Keratinocyte (primary cell): ENCODE measurements at regions not wholly inside any gene's neighbourhood (a gene's known extent, or its start where the extent isn't known, plus 50 kb on each side); places are given as distances from the start of the nearest gene placed in this dataset.

Experiments used
- DNase-seq: peaks from one replicate; pipeline ENCODE4 v3.0.0-alpha.2; 2011; ENCODE audit warnings: low read depth, missing footprints, low spot score
- FAIRE-seq: peaks from 2 replicates; lab custom pipeline; 2011; peaks lifted over from hg19 to GRCh38; lab: Jason Lieb, UNC
- H2AFZ ChIP-seq: 2 replicates; pipeline ENCODE4 v1.6.0; 2012; ENCODE audit warnings: low read length, control low read depth, inconsistent platforms; ENCODE audit not compliant: control insufficient read depth
- H3K27ac ChIP-seq: 2 replicates; pipeline ENCODE4 v1.5.1; 2011; ENCODE audit warnings: low read length; ENCODE audit not compliant: control insufficient read depth, insufficient read depth
- H3K27me3 ChIP-seq: 3 replicates; pipeline ENCODE4 v1.6.0; 2011; ENCODE audit warnings: low read length; ENCODE audit not compliant: control insufficient read depth, insufficient read depth; ENCODE audit errors: extremely low read depth
- H3K36me3 ChIP-seq, 2 experiments: 2 replicates in 1 of 2; 3 replicates in 1 of 2; pipeline ENCODE4 v1.5.1; 2011; ENCODE audit warnings: low read length in 2 of 2, mild to moderate bottlenecking in 1 of 2; ENCODE audit not compliant: control insufficient read depth in 2 of 2, insufficient read depth in 2 of 2; ENCODE audit errors: extremely low read depth in 1 of 2
- H3K4me1 ChIP-seq: 3 replicates; pipeline ENCODE4 v1.5.1; 2011; ENCODE audit warnings: low read length; ENCODE audit not compliant: control insufficient read depth, insufficient read depth; ENCODE audit errors: extremely low read depth
- H3K4me2 ChIP-seq: 3 replicates; pipeline ENCODE4 v1.6.0; 2011; ENCODE audit warnings: low read depth, low read length; ENCODE audit not compliant: control insufficient read depth, insufficient read depth; ENCODE audit errors: extremely low read depth
- H3K4me3 ChIP-seq, 3 experiments: fragments of 200-600 bp in 1 of 3; sonication (generic) in 1 of 3; 2 replicates in 2 of 3; 3 replicates in 1 of 3; pipeline ENCODE4 v1.5.1; 2011 to 2016; ENCODE audit warnings: low read length in 3 of 3, mild to moderate bottlenecking in 3 of 3, control low read depth in 2 of 3, inconsistent platforms in 1 of 3, low read depth in 1 of 3, mixed read lengths in 1 of 3, mixed run types in 1 of 3, moderate library complexity in 1 of 3; ENCODE audit not compliant: control insufficient read depth in 2 of 3, insufficient read depth in 2 of 3; ENCODE audit errors: extremely low read depth in 1 of 3
- H3K79me2 ChIP-seq: 2 replicates; pipeline ENCODE4 v1.6.0; 2012; ENCODE audit warnings: low read length; ENCODE audit not compliant: control insufficient read depth, insufficient read depth
- H3K9ac ChIP-seq: 3 replicates; pipeline ENCODE4 v1.6.0; 2011; ENCODE audit warnings: low read length; ENCODE audit not compliant: control insufficient read depth, insufficient read depth; ENCODE audit errors: extremely low read depth
- H3K9me1 ChIP-seq: 3 replicates; pipeline ENCODE4 v1.6.0; 2011; ENCODE audit warnings: low read length; ENCODE audit not compliant: control insufficient read depth, insufficient read depth; ENCODE audit errors: extremely low read depth
- H3K9me3 ChIP-seq: 2 replicates; pipeline ENCODE4 v1.5.1; 2012; ENCODE audit warnings: low read depth, low read length; ENCODE audit not compliant: control insufficient read depth
- H4K20me1 ChIP-seq: 3 replicates; pipeline ENCODE4 v1.6.0; 2011; ENCODE audit warnings: low read length; ENCODE audit not compliant: control insufficient read depth, insufficient read depth; ENCODE audit errors: extremely low read depth
- EZH2 ChIP-seq: IDR thresholded peaks from one replicate; pipeline ENCODE4 v1.6.1; 2012; ENCODE audit warnings: inconsistent platforms, mild to moderate bottlenecking, low read length, moderate library complexity
- dilution Hi-C: fragments of 300-500 bp; cut with MboI; formaldehyde crosslinking; loops from one replicate; pipeline ENCODE4 v1.7.0; 2020; ENCODE audit warnings: low sequenced_read_pairs; ENCODE audit not compliant: extremely low pct_ligation_motif_present
- TF ChIP-seq, protein P1 (sequence below), 3 experiments: IDR thresholded peaks in 1 of 3; conservative IDR thresholded peaks in 1 of 3; optimal IDR thresholded peaks in 1 of 3; 2 replicates in 2 of 3; 3 replicates in 1 of 3; pipeline versions ENCODE3 to v1.5.1; 2011; ENCODE audit warnings: low read length in 3 of 3, mild to moderate bottlenecking in 3 of 3, moderate library complexity in 2 of 3, control low read depth in 1 of 3, inconsistent platforms in 1 of 3; ENCODE audit not compliant: insufficient read depth in 2 of 3; ENCODE audit errors: extremely low read depth in 1 of 3

DNA sequence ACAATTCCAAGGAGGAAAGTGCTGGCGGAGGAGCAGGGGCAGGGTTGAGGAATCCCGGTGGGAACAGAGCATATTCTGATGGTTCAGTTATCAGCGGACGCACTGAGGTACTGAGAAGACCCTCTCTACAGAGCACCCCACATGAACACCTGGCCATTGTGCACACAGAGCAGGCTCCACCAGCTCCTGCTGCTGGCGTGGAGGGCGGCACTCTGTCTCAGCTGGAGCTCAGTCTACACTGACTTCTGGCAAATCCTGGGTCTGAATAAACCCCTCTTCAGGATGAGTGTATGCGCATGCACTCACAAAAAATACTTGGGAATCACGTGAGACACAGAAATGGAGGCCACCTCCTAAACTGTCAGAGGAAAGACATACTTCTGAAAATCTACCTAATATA is 114.4 kb upstream of the IRS2 start:
- FAIRE-seq (no peak), DNase-seq (no peak)
- H3K9me1 ChIP-seq, result no peaks in the 10 kb centered on the region
- no peaks in the 10 kb centered on the region for H4K20me1 ChIP-seq
- H3K36me3 ChIP-seq, result no peaks in the 10 kb centered on the region
- H2AFZ ChIP-seq, result no peak overlapping the region
- H3K79me2 ChIP-seq, result no peaks in the 10 kb centered on the region
- peaks cover 8% of the 10 kb centered on the region for H3K27me3 ChIP-seq
- no peaks in the 10 kb centered on the region for H3K9me3 ChIP-seq
- no peak overlapping the region for H3K27ac ChIP-seq
- no peak overlapping the region for H3K4me2 ChIP-seq
- H3K4me3 ChIP-seq, result no peak overlapping the region
- no peak overlapping the region for H3K9ac ChIP-seq
- H3K4me1 ChIP-seq, result no peaks in the 10 kb centered on the region
- no peak for TF ChIP-seq EZH2
- TF ChIP-seq, protein P1, sequence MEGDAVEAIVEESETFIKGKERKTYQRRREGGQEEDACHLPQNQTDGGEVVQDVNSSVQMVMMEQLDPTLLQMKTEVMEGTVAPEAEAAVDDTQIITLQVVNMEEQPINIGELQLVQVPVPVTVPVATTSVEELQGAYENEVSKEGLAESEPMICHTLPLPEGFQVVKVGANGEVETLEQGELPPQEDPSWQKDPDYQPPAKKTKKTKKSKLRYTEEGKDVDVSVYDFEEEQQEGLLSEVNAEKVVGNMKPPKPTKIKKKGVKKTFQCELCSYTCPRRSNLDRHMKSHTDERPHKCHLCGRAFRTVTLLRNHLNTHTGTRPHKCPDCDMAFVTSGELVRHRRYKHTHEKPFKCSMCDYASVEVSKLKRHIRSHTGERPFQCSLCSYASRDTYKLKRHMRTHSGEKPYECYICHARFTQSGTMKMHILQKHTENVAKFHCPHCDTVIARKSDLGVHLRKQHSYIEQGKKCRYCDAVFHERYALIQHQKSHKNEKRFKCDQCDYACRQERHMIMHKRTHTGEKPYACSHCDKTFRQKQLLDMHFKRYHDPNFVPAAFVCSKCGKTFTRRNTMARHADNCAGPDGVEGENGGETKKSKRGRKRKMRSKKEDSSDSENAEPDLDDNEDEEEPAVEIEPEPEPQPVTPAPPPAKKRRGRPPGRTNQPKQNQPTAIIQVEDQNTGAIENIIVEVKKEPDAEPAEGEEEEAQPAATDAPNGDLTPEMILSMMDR (optimal IDR thresholded peaks at IDR 0.05 in 1 of 3, IDR thresholded peaks at IDR 0.05 in 1 of 3, conservative IDR thresholded peaks at IDR 0.05 in 1 of 3; ENCODE audit: extremely low read depth in 1 of 3, insufficient read depth in 2 of 3, low read length in 3 of 3), result no peak
- dilution Hi-C loops, result no loop called here

DNA sequence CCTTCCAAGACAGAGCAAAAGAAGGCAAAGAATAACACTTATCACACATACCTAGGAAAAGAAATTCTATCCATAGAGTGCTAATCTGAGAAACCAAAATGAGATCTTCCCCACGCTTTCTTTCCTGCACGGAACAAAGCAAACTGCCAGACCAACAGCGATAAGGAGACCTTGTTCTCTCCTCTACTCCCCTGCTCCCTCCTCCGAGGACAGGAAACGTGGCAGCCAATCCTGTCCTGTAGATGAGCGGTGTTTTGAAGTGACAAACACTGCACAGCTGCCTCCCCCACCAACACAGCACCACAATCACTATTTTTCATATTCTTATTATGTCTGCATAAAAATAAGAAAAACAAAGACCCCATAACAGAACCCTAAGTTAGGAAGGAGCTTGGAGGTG is 113.9 kb upstream of the IRS2 start:
- H4K20me1 ChIP-seq, result no peaks in the 10 kb centered on the region
- no peak overlapping the region for H3K9ac ChIP-seq
- no peak overlapping the region for H3K4me3 ChIP-seq
- H3K36me3 ChIP-seq, result no peaks in the 10 kb centered on the region
- dilution Hi-C loops, result no loop called here
- peaks cover 8% of the 10 kb centered on the region for H3K27me3 ChIP-seq
- no peak overlapping the region for H3K27ac ChIP-seq
- H3K4me2 ChIP-seq, result no peak overlapping the region
- H3K9me3 ChIP-seq, result no peaks in the 10 kb centered on the region
- FAIRE-seq (no peak), DNase-seq (no peak)
- no peaks in the 10 kb centered on the region for H3K79me2 ChIP-seq
- no peak overlapping the region for H2AFZ ChIP-seq
- H3K9me1 ChIP-seq, result no peaks in the 10 kb centered on the region
- TF ChIP-seq EZH2, result no peak
- TF ChIP-seq, protein P1 (optimal IDR thresholded peaks at IDR 0.05 in 1 of 3, IDR thresholded peaks at IDR 0.05 in 1 of 3, conservative IDR thresholded peaks at IDR 0.05 in 1 of 3; ENCODE audit: extremely low read depth in 1 of 3, insufficient read depth in 2 of 3, low read length in 3 of 3), result no peak
- H3K4me1 ChIP-seq, result no peaks in the 10 kb centered on the region
